ENCODE measurements at regions not wholly inside any gene's neighbourhood (a gene's known extent, or its start where the extent isn't known, plus 50 kb on each side); places are given as distances from the start of the nearest gene placed in this dataset.

DNA sequence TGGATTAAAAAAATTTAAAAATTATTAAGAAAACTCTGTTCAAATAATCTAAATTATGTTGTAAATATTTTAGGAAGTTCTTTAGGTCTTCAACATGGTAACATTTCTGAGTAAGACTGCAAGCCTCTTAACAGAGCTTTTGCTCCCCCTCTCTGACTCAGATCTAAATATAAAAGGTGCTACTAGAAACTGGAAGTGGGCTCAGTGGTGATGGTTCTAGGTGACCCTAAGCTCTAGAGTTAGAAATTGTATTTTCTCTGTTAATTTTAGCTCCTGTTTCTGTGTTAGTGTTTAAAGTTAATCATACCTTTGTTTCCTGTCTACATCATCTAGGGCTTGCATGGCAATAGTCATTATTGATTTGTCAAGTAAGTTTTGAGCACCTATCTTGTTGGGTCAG, 159.9 kb upstream of the MEIS2 start:
- TF ChIP-seq, protein P1, sequence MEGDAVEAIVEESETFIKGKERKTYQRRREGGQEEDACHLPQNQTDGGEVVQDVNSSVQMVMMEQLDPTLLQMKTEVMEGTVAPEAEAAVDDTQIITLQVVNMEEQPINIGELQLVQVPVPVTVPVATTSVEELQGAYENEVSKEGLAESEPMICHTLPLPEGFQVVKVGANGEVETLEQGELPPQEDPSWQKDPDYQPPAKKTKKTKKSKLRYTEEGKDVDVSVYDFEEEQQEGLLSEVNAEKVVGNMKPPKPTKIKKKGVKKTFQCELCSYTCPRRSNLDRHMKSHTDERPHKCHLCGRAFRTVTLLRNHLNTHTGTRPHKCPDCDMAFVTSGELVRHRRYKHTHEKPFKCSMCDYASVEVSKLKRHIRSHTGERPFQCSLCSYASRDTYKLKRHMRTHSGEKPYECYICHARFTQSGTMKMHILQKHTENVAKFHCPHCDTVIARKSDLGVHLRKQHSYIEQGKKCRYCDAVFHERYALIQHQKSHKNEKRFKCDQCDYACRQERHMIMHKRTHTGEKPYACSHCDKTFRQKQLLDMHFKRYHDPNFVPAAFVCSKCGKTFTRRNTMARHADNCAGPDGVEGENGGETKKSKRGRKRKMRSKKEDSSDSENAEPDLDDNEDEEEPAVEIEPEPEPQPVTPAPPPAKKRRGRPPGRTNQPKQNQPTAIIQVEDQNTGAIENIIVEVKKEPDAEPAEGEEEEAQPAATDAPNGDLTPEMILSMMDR (IDR thresholded peaks at IDR 0.05): no peak
- TF ChIP-seq, protein P2, sequence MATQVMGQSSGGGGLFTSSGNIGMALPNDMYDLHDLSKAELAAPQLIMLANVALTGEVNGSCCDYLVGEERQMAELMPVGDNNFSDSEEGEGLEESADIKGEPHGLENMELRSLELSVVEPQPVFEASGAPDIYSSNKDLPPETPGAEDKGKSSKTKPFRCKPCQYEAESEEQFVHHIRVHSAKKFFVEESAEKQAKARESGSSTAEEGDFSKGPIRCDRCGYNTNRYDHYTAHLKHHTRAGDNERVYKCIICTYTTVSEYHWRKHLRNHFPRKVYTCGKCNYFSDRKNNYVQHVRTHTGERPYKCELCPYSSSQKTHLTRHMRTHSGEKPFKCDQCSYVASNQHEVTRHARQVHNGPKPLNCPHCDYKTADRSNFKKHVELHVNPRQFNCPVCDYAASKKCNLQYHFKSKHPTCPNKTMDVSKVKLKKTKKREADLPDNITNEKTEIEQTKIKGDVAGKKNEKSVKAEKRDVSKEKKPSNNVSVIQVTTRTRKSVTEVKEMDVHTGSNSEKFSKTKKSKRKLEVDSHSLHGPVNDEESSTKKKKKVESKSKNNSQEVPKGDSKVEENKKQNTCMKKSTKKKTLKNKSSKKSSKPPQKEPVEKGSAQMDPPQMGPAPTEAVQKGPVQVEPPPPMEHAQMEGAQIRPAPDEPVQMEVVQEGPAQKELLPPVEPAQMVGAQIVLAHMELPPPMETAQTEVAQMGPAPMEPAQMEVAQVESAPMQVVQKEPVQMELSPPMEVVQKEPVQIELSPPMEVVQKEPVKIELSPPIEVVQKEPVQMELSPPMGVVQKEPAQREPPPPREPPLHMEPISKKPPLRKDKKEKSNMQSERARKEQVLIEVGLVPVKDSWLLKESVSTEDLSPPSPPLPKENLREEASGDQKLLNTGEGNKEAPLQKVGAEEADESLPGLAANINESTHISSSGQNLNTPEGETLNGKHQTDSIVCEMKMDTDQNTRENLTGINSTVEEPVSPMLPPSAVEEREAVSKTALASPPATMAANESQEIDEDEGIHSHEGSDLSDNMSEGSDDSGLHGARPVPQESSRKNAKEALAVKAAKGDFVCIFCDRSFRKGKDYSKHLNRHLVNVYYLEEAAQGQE (IDR thresholded peaks at IDR 0.05; ENCODE audit: insufficient read depth in 1 of 2, low read depth in 2 of 2, low read length in 1 of 2): no peak
- no peak for TF ChIP-seq TCF7L2 (IDR thresholded peaks at IDR 0.05; ENCODE audit: low read depth, low read length)
- TF ChIP-seq SIN3A (IDR thresholded peaks at IDR 0.05; ENCODE audit: borderline replicate concordance, insufficient read depth, low read depth, low read length): no peak
- TF ChIP-seq POLR2AphosphoS5 (IDR thresholded peaks at IDR 0.05; ENCODE audit: low read depth, low read length): no peak
- no peaks in the 10 kb centered on the region for H3K36me3 ChIP-seq (ENCODE audit: control insufficient read depth, insufficient read depth, low read length)
- ChIA-PET POLR2A (no interaction called here), CTCF (no interaction called here)
- intact Hi-C loops (cut with micrococcal nuclease; ENCODE audit: unreplicated experiment): no loop called here
- no peaks in the 10 kb centered on the region for H3K27me3 ChIP-seq (ENCODE audit: control insufficient read depth, insufficient read depth, low read length)
- ATAC-seq (no peak), DNase-seq (ENCODE audit: low read depth, low spot score) (no peak)
- H3K27ac ChIP-seq (ENCODE audit: low read length): no peak overlapping the region
- no TSS peak for BruUV-seq (replicated peaks)
- in situ Hi-C loops (cut with HindIII; ENCODE audit: low pct_unique_long_range_greater_than_20kb, low sequenced_read_pairs): no loop called here
- no peaks in the 10 kb centered on the region; the same call in 1 of the 2 replicates for H3K9me3 ChIP-seq (ENCODE audit: control insufficient read depth, insufficient read depth, low read depth, low read length)
- H3K4me1 ChIP-seq (ENCODE audit: control insufficient read depth, insufficient read depth, low read length): no peaks in the 10 kb centered on the region
- H3K4me3 ChIP-seq (ENCODE audit: low read depth in 2 of 2, low read length in 2 of 2): no peak overlapping the region

DNA sequence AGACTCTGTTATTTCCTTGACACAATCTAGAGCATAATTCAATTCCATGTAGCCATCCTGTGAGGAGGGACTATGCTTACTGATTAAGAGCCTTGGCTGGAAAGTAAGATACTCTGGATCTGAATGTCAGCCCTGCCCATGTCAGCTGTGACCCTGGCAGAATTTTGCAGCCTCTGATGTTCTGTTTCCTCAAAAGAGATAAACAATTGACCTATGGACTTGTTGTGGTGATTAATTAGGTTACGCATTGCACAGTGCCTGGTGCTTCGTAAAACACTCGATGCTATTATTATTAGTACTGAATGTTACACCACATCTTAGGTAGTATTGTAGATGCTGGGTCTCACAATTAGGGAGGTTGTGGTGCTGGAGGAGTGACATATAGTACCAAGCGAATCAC, 161.3 kb upstream of the MEIS2 start:
- in situ Hi-C loops (cut with HindIII; ENCODE audit: low pct_unique_long_range_greater_than_20kb, low sequenced_read_pairs) (no loop called here), intact Hi-C loops (cut with micrococcal nuclease; ENCODE audit: unreplicated experiment) (no loop called here)
- Histone ChIP-seq H3K4me3 (ENCODE audit: low read depth in 2 of 2, low read length in 2 of 2) (no peak overlapping the region), H3K9me3 (ENCODE audit: control insufficient read depth, insufficient read depth, low read depth, low read length) (no peaks in the 10 kb centered on the region; the same call in 1 of the 2 replicates), H3K27me3 (ENCODE audit: control insufficient read depth, insufficient read depth, low read length) (no peaks in the 10 kb centered on the region), H3K27ac (ENCODE audit: low read length) (no peak overlapping the region), H3K4me1 (ENCODE audit: control insufficient read depth, insufficient read depth, low read length) (no peaks in the 10 kb centered on the region), H3K36me3 (ENCODE audit: control insufficient read depth, insufficient read depth, low read length) (no peaks in the 10 kb centered on the region)
- ChIA-PET CTCF (no interaction called here), POLR2A (no interaction called here)
- TF ChIP-seq POLR2AphosphoS5 (IDR thresholded peaks at IDR 0.05; ENCODE audit: low read depth, low read length) (no peak), TCF7L2 (IDR thresholded peaks at IDR 0.05; ENCODE audit: low read depth, low read length) (no peak), SIN3A (IDR thresholded peaks at IDR 0.05; ENCODE audit: borderline replicate concordance, insufficient read depth, low read depth, low read length) (no peak)
- TF ChIP-seq, protein P1 (IDR thresholded peaks at IDR 0.05): no peak
- TF ChIP-seq, protein P2 (IDR thresholded peaks at IDR 0.05; ENCODE audit: insufficient read depth in 1 of 2, low read depth in 2 of 2, low read length in 1 of 2): no peak
- no TSS peak for BruUV-seq (replicated peaks)
- DNase-seq (ENCODE audit: low read depth, low spot score): no peak
- ATAC-seq: no peak

Measured in Panc1 (cell line).